Epithelial cell of esophagus (primary cell): ENCODE measurements at regions not wholly inside any gene's neighbourhood (a gene's known extent, or its start where the extent isn't known, plus 50 kb on each side); places are given as distances from the start of the nearest gene placed in this dataset.

Experiments used
- DNase-seq: peaks from one replicate; pipeline ENCODE4 v3.0.0; 2010; ENCODE audit warnings: low read depth
- H3K4me3 ChIP-seq: 2 replicates; pipeline ENCODE4 v1.5.1; 2011; ENCODE audit warnings: mild to moderate bottlenecking, low read length, control low read depth
- TF ChIP-seq, protein P1 (sequence below): IDR thresholded peaks from 2 replicates; pipeline ENCODE4 v1.5.1; 2011; ENCODE audit warnings: low read depth, mild to moderate bottlenecking, low read length, control low read depth, inconsistent platforms; ENCODE audit not compliant: insufficient read depth; ENCODE audit errors: missing control alignments

DNA sequence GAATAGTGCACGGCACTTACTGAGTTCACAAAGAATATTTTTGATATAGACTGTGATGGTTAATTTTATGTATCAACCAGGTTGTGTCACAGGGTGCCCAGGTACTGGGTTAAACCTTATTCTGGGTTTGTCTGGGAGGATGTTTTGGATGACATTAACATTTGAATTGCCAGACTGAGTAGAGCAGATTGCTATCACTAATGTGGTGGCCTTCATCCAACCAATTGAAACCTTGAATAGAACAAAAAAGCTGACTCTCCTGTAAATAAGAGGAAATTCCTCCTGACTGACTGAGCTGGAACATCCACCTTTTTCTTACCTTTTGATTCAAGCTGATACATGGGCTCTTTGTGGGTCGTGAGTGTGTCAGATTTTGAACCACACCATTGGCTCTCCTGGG lies 1424.4 kb upstream of the MIR17HG start:
- H3K4me3 ChIP-seq = no peak overlapping the region
- peak; percentile 28 for DNase-seq
- TF ChIP-seq, protein P1, sequence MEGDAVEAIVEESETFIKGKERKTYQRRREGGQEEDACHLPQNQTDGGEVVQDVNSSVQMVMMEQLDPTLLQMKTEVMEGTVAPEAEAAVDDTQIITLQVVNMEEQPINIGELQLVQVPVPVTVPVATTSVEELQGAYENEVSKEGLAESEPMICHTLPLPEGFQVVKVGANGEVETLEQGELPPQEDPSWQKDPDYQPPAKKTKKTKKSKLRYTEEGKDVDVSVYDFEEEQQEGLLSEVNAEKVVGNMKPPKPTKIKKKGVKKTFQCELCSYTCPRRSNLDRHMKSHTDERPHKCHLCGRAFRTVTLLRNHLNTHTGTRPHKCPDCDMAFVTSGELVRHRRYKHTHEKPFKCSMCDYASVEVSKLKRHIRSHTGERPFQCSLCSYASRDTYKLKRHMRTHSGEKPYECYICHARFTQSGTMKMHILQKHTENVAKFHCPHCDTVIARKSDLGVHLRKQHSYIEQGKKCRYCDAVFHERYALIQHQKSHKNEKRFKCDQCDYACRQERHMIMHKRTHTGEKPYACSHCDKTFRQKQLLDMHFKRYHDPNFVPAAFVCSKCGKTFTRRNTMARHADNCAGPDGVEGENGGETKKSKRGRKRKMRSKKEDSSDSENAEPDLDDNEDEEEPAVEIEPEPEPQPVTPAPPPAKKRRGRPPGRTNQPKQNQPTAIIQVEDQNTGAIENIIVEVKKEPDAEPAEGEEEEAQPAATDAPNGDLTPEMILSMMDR = no peak

DNA sequence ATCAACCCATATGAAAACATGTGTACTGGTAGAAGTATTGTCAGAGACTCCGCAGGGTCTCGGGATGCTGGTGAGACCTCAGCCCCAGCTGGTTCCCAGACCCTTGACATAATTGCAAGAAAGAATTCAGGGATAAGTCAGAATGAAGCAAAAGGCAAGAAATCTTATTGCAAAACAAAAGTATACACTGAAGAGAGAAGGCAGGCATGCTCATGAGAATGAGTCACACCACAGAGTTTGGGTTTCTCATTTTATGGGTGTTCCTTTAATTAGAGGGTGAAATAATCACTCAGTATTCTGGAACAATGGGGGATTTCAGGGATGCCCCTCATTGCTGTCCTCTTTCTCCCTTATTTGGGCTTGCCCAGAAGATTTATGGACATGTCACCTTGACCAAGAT lies 1423.8 kb upstream of the MIR17HG start:
- TF ChIP-seq, protein P1 = no peak
- H3K4me3 ChIP-seq = no peak overlapping the region
- DNase-seq = peak; percentile 73

DNA sequence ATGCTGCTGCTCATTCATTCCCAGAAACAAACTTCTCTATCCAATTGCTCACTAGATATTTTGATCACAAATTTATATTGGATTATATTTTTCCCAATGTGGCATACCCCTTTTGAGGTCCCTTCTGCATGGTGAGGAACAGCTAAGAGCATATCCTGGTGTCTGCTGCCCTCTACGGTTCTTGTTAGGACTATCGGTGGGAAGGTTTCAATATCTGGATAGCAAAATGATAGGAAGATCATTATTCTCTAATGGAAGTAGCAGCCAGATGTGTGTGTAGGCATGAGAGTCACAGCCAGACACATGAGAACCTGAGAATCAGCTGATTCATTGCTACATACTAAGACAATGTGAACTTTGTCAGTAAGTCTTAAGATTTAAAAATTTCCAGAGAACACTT lies 1422.4 kb upstream of the MIR17HG start:
- H3K4me3 ChIP-seq = no peak overlapping the region
- peak; percentile 61 for DNase-seq
- TF ChIP-seq, protein P1 = peak; percentile 81

DNA sequence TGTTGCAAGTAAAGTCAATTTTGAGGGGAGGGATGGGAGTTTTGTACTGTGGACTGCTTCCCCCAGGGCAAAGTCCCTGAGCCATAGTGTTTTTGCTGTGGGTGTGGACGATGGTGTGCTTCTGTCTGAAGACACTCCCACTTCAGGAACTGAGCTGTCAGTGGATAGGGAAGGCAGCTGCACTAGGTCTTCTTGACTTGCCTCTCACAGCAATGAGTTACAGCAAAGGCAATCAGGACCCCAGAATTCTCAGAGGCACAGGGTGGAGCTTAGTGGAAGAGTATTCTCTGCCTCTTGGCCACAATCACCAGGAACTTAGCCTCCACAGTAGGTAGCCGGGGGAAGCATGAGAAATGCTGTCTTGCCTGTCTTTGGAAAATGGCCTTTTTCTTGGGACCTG lies 1416.6 kb upstream of the MIR17HG start:
- TF ChIP-seq, protein P1 = no peak
- no peak overlapping the region for H3K4me3 ChIP-seq
- DNase-seq = no peak

DNA sequence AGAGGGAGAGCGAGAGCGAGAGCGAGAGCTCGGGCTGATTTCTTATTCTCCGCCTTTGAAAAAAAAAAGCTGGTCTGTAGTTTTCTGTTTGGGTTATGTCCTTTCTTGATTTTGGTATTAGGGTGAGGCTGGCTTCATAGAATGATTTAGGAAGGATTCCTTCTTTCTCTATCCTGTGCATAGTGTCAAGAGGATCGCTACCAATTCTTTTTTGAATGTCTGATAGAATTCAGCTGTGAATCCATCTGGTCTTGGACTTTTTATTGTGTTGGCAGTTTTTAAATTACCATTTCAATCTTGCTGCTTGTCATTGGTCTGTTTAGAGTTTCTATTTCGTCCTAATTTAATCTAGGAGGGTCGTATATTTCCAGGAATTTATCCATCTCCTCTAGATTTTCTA lies 1414.6 kb upstream of the MIR17HG start:
- no peak for DNase-seq
- no peak overlapping the region for H3K4me3 ChIP-seq
- TF ChIP-seq, protein P1 = no peak

DNA sequence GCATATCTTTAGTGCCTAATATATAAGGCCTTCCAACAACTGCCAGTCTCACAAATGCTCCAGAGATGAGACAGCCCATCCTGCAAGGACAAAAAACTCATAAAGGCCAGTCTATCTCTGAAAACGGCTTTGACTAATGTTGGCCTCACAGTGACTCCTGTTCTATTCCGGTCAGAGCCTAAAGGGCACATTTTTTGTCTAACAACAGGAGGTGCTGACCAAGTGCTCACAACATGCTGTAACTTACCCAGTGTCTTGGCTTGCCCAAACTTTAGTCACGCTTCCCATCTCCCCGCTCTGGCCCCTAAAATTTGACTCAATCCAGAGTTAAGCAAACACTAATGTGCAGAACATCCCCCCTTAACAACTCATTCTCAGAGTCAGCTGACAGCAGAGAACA lies 1411.2 kb upstream of the MIR17HG start:
- TF ChIP-seq, protein P1 = no peak
- H3K4me3 ChIP-seq = no peak overlapping the region
- peak; percentile 11 for DNase-seq

DNA sequence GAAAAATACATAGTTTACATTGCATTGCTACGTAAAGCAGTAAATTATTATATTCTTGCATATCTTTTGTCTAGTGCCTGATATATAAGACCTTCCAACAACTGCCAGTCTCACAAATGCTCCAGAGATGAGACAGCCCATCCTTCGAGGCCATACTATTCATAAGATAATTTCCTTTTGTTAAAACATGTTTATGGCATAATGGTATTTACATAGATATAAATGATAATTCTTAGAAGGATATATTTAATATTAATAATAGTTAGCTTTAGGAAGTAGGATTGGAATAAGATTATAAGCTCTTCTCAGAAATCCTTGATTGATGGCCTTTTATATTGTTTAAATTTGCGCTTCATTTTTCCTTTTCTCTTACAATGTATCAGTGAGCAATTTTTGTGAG lies 1410.1 kb upstream of the MIR17HG start:
- H3K4me3 ChIP-seq = no peak overlapping the region
- DNase-seq = no peak
- TF ChIP-seq, protein P1 = no peak
